SJSA1 (cell line): ENCODE measurements at regions not wholly inside any gene's neighbourhood (a gene's known extent, or its start where the extent isn't known, plus 50 kb on each side); places are given as distances from the start of the nearest gene placed in this dataset.
"Not testable (repeated sequence)": the region's sequence is repeated elsewhere in the genome, so short reads cannot be mapped to it uniquely, and the experiment has no call there.

ENCODE experiments used
- DNase-seq, 2 experiments: peaks; one replicate each; pipeline ENCODE4 v3.0.0-alpha.2; 2015 to 2020; ENCODE audit warnings: low spot score in 2 of 2, low read depth in 1 of 2
- H3K27ac ChIP-seq: fragments of 250-450 bp; sonication (Bioruptor Pico); 2 replicates; pipeline ENCODE4 v1.5.1; 2020; ENCODE audit warnings: mild to moderate bottlenecking, moderate library complexity
- H3K27me3 ChIP-seq: fragments of 250-450 bp; sonication (Bioruptor Pico); replicated peaks from 2 replicates; pipeline ENCODE4 v1.5.1; 2020; ENCODE audit warnings: mild to moderate bottlenecking, moderate library complexity
- H3K36me3 ChIP-seq: fragments of 250-450 bp; sonication (Bioruptor Pico); 2 replicates; pipeline ENCODE4 v1.5.1; 2020; ENCODE audit warnings: mild to moderate bottlenecking
- H3K4me1 ChIP-seq: fragments of 250-450 bp; sonication (Bioruptor Pico); replicated peaks from 2 replicates; pipeline ENCODE4 v1.6.1; 2021; ENCODE audit warnings: mild to moderate bottlenecking
- H3K4me3 ChIP-seq: fragments of 250-450 bp; sonication (Bioruptor Pico); 2 replicates; pipeline ENCODE4 v1.5.1; 2020; ENCODE audit warnings: mild to moderate bottlenecking
- H3K9me3 ChIP-seq: fragments of 250-450 bp; sonication (Bioruptor Pico); replicated peaks from 2 replicates; pipeline ENCODE4 v1.5.1; 2020; ENCODE audit warnings: mild to moderate bottlenecking

DNA sequence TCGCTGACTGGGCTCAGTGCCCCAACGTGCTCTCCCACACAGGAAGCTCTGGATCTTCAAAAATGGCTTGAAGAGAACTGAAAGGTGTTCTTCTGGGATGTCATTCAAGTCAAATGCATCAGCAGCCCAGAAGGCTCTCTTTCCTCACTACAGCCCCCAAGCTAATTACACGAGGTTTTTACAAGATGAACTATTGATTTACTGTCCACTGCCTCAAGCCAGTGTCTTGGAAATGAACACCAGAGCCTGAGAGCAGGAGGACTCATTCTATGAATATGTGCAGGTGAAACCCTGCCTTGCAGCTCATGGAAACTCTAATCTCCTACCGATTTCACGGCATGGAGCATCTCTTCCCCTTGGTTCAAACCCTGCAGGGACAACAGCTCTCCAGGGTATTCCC lies 98.9 kb upstream of the CST7 start:
- Histone ChIP-seq H3K9me3 (0 out of 2 replicates have a peak, but pooled peaks cover 3% of the 10 kb centered on the region), H3K27me3 (no peaks in the 10 kb centered on the region), H3K4me3 (no peak overlapping the region), H3K36me3 (no peaks in the 10 kb centered on the region), H3K27ac (no peak overlapping the region), H3K4me1 (no peaks in the 10 kb centered on the region)
- no peak for DNase-seq

DNA sequence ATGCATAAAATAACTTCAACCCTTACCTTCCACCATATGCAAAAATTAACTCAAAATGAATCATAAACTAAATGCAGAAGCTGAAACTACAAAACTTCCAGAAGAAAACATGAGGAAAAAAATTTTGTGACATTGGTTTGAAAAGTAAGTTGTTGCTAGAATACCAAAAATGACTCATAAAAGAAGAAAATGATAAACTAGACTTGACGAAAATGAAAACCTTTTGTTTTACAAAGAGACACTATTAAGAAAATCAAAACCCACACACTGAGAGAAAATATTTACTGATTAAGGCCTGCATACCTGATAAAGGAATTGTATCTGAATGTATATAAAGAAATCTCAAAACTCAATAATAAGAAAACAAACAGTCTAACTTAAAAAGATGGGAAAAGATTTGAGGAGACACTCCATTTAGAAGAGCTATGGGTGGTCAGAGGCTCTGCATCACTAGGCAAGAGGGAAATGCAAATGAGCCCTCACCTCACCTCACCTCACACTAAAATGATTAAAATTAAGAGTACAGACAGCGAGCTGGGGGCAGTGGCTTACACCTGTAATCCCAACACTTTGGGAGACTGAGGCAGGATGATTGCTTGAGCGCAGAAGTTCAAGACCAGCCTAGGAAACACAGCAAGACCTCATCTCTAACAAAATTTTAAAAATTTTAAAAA lies 97.6 kb upstream of the CST7 start:
- Histone ChIP-seq H3K27ac (no peak overlapping the region), H3K9me3 (0 out of 2 replicates have a peak, but pooled peaks cover 3% of the 10 kb centered on the region), H3K4me3 (no peak overlapping the region), H3K36me3 (no peaks in the 10 kb centered on the region), H3K27me3 (no peaks in the 10 kb centered on the region), H3K4me1 (no peaks in the 10 kb centered on the region)
- no peak for DNase-seq

DNA sequence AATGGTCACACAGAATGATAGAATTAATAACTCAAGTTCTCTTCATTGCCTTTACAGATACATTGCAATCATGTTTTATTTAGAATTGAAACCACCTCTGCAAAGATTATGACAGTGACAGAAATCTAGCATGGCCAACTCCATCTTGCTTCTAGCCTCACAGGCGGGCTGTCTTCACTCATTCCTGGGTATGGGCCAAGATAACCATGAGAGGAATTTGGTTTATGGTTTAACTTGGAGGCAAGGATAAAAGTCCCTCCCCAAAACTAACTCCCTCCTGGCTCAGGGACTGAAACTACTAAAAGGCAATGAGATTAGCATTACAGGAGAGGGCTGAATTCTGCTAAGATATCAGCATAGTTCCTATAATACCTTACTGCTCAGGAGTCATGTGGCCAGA lies 95.2 kb upstream of the CST7 start:
- no peaks in the 10 kb centered on the region for H3K36me3 ChIP-seq
- H3K4me3 ChIP-seq: no peak overlapping the region
- H3K9me3 ChIP-seq: 0 out of 2 replicates have a peak, but pooled peaks cover 3% of the 10 kb centered on the region
- no peaks in the 10 kb centered on the region for H3K27me3 ChIP-seq
- no peak overlapping the region for H3K27ac ChIP-seq
- DNase-seq: no peak
- H3K4me1 ChIP-seq: no peaks in the 10 kb centered on the region

DNA sequence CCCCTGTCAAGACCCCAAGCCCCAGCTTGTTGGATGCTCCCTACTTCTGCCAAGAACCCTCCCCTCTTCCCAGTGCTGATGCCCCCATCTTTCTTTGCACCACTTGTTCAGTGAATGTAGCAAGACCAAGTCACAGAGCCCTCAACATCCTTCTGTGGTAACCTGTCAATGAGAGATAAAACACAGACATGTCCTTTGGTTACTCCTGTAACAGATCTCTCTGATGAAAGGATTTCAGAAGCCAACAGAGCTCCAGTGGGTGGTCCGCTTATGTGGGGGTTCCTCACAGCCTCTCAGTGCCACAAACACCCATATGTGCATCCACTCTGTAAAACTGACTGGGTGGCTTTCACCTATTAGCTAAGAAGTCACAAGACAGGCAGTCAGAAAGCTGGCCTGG lies 93.2 kb upstream of the CST7 start:
- no peak overlapping the region for H3K27ac ChIP-seq

GRCh38 chr20:24858500-24858899 lies 90.6 kb upstream of the CST7 start:
- not testable (repeated sequence) for H3K4me3 ChIP-seq, H3K9me3 ChIP-seq, H3K27ac ChIP-seq, H3K4me1 ChIP-seq, H3K27me3 ChIP-seq, H3K36me3 ChIP-seq, DNase-seq

More for the DNA sequence above, 93.2 kb upstream of the CST7 start:
- Histone ChIP-seq H3K4me1 (no peaks in the 10 kb centered on the region), H3K9me3 (peaks cover 3% of the 10 kb centered on the region; the same call in 1 of the 2 replicates), H3K36me3 (no peaks in the 10 kb centered on the region), H3K4me3 (no peak overlapping the region), H3K27me3 (no peaks in the 10 kb centered on the region)
- no peak for DNase-seq

DNA sequence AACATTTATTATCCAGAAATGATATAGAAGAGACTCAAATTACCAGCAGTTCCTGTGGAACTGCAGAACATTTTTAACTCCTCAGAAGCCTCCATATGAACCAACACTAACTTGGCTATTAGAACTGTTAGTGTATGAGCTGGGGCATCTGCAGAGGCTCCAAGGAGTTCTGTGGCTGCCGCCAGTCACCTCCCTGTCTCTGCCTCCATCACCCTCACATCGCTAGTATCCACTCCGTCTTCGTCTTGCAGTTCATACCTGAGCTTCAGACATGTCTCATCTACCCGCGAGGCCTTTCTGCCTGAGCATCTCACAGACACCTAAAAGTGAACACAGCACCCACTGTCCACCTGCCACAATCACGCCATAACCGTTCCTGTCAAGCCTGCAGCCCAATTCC lies 89.5 kb upstream of the CST7 start:
- H3K36me3 ChIP-seq: no peaks in the 10 kb centered on the region
- H3K4me1 ChIP-seq: no peaks in the 10 kb centered on the region
- H3K27ac ChIP-seq: no peak overlapping the region
- peaks cover 1% of the 10 kb centered on the region; the same call in 1 of the 2 replicates for H3K9me3 ChIP-seq
- no peak overlapping the region for H3K4me3 ChIP-seq
- DNase-seq: no peak
- H3K27me3 ChIP-seq: no peaks in the 10 kb centered on the region; the same call in 1 of the 2 replicates

DNA sequence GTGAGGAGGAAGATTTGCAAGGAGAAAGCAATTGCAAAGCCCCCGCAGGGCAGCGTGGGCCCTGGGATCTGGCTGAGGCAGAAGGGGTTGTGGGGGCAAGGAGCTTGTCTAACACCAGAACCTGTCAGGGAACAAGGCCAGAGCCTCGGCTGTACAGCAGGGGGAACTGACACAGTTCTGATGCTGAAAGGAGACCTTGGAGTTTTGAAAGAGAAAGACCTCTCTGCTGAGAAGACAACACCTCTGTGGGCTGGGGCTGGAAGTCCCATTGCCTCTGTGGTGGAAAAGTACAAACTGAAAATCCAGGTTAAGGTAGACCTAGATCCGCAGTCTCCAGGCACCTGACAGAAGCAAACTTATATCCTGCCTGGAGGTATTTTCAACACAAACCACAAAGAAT lies 86.9 kb upstream of the CST7 start:
- no peaks in the 10 kb centered on the region; the same call in 1 of the 2 replicates for H3K9me3 ChIP-seq
- H3K4me3 ChIP-seq: no peak overlapping the region
- H3K27ac ChIP-seq: no peak overlapping the region
- no peaks in the 10 kb centered on the region for H3K36me3 ChIP-seq
- no peak for DNase-seq
- H3K27me3 ChIP-seq: no peaks in the 10 kb centered on the region; the same call in 1 of the 2 replicates
- H3K4me1 ChIP-seq: no peaks in the 10 kb centered on the region

- Histone ChIP-seq H3K4me3 (no peak overlapping the region), H3K36me3 (no peaks in the 10 kb centered on the region), H3K27ac (no peak overlapping the region), H3K27me3 (no peaks in the 10 kb centered on the region; the same call in 1 of the 2 replicates), H3K9me3 (no peaks in the 10 kb centered on the region; the same call in 1 of the 2 replicates), H3K4me1 (no peaks in the 10 kb centered on the region)
- no peak for DNase-seq
Measured at GRCh38 chr20:24862606-24863005, 86.5 kb upstream of the CST7 start.

DNA sequence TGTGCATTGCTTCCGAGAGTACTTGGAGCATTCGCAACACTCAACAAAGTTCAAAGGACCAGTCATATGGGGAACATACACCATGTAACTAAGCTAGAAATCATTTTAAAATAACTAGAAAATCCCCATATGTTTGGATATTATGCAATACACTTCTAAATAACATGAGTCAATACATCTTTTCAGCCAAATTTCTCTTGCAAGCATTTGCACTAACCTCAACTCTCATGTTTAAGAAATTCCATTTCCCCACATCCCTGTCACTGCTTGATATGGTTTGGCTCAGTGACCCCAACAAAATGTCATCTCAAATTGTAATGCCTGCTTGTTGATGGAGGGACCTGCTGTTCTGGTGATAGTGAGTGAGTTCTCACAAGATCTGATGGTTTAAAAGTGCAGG lies 85.7 kb upstream of the CST7 start:
- Histone ChIP-seq H3K4me3 (no peak overlapping the region), H3K27me3 (no peaks in the 10 kb centered on the region; the same call in 1 of the 2 replicates), H3K36me3 (no peaks in the 10 kb centered on the region), H3K4me1 (no peaks in the 10 kb centered on the region), H3K27ac (no peak overlapping the region), H3K9me3 (no peaks in the 10 kb centered on the region; the same call in 1 of the 2 replicates)
- no peak for DNase-seq

- Histone ChIP-seq H3K4me1 (no peaks in the 10 kb centered on the region), H3K27ac (no peak overlapping the region), H3K4me3 (no peak overlapping the region), H3K27me3 (no peaks in the 10 kb centered on the region; the same call in 1 of the 2 replicates), H3K36me3 (no peaks in the 10 kb centered on the region), H3K9me3 (no peaks in the 10 kb centered on the region)
- no peak for DNase-seq
Measured at GRCh38 chr20:24866008-24866407, 83.1 kb upstream of the CST7 start.

- H3K27me3 ChIP-seq: no peaks in the 10 kb centered on the region; the same call in 1 of the 2 replicates
- no peaks in the 10 kb centered on the region for H3K36me3 ChIP-seq
- no peaks in the 10 kb centered on the region for H3K9me3 ChIP-seq
- H3K4me1 ChIP-seq: no peaks in the 10 kb centered on the region
- no peak overlapping the region for H3K27ac ChIP-seq
- DNase-seq: no peak
- H3K4me3 ChIP-seq: no peak overlapping the region
Measured at GRCh38 chr20:24866742-24867141, 82.3 kb upstream of the CST7 start.

- Histone ChIP-seq H3K27me3 (no peaks in the 10 kb centered on the region; the same call in 1 of the 2 replicates), H3K4me3 (no peak overlapping the region), H3K9me3 (no peaks in the 10 kb centered on the region), H3K27ac (no peak overlapping the region), H3K36me3 (no peaks in the 10 kb centered on the region), H3K4me1 (no peaks in the 10 kb centered on the region)
- DNase-seq: no peak
Measured at GRCh38 chr20:24867556-24867955, 81.5 kb upstream of the CST7 start.

DNA sequence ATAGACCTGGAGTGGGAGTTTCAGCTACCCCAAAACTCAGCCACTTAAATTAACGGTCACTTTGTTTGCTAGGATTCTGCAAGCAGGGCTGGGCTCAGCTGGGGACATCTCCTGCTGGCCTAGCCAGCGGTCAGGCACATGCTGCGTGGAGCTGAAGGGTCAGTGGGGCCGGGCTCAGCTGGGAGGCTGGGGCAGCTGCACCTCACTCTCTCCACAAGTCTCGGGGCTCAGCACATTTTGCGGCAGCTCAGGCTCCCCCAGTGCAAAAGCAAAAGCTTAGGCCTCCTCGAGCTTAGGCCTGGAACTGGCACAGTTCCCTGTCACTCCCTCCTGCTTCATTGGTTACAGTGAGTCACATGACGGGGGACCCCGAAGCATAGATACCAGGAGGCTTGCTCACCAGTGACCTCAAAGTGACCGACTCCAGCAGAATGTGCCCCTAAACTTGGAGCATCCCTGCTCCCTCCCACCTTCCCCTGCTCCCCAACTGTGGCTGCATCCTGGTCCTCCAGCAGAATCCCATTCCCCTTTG lies 80.6 kb upstream of the CST7 start:
- no peak for DNase-seq
- Histone ChIP-seq H3K4me3 (no peak overlapping the region), H3K36me3 (no peaks in the 10 kb centered on the region), H3K27ac (no peak overlapping the region), H3K27me3 (no peaks in the 10 kb centered on the region), H3K4me1 (no peaks in the 10 kb centered on the region), H3K9me3 (no peaks in the 10 kb centered on the region)

DNA sequence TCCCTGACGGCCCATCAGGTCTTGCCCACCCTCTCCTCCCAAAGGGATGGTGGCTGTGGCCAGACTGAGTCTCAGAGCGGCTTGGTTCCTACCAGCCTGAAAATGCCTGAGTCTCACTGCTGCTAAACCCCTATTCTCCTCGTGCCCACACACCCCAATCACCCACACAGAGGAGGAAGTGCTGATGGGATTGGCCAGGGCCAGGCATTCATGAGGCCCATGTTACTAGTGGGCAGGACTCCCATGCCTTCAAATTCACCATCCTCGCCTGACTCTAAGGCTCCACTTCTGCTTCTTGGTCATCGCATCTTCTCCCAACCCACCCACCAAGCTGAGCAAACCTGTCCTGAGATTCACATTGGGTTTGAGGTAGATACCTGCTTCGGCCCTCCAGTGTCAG lies 80.1 kb upstream of the CST7 start:
- H3K27me3 ChIP-seq: no peaks in the 10 kb centered on the region
- no peaks in the 10 kb centered on the region for H3K9me3 ChIP-seq
- no peaks in the 10 kb centered on the region for H3K36me3 ChIP-seq
- no peak overlapping the region for H3K4me3 ChIP-seq
- H3K27ac ChIP-seq: no peak overlapping the region
- H3K4me1 ChIP-seq: no peaks in the 10 kb centered on the region
- no peak for DNase-seq
